22Rv1 (cell line): ENCODE measurements at regions not wholly inside any gene's neighbourhood (a gene's known extent, or its start where the extent isn't known, plus 50 kb on each side); places are given as distances from the start of the nearest gene placed in this dataset.

Source experiments
- H3K27ac ChIP-seq: fragments of 450-650 bp; 2 replicates; pipeline ENCODE4 v1.5.1; 2017
- CTCF ChIP-seq: fragments of 450-650 bp; IDR thresholded peaks from 2 replicates; pipeline ENCODE4 v1.5.1; 2017; ENCODE audit warnings: mild to moderate bottlenecking
- ZFX ChIP-seq: fragments of 450-650 bp; IDR thresholded peaks from 2 replicates; pipeline ENCODE4 v1.6.1; 2017; ENCODE audit warnings: antibody characterized with exemption, borderline replicate concordance

- TF ChIP-seq CTCF: no peak
- no peak for TF ChIP-seq ZFX
- H3K27ac ChIP-seq: no peak overlapping the region
Observed at GRCh38 chr10:47053081-47053798, 142.0 kb downstream of the PTPN20 start.

- no peak for TF ChIP-seq CTCF
- TF ChIP-seq ZFX: no peak
- H3K27ac ChIP-seq: no peak overlapping the region
Observed at GRCh38 chr10:47054974-47055373, 143.7 kb downstream of the PTPN20 start.

GRCh38 chr10:47055386-47056246, 144.4 kb downstream of the PTPN20 start:
- TF ChIP-seq ZFX (no peak), CTCF (no peak)
- H3K27ac ChIP-seq: no peak overlapping the region

GRCh38 chr10:47056247-47056510, 145.0 kb downstream of the PTPN20 start:
- no peak for TF ChIP-seq ZFX
- TF ChIP-seq CTCF: no peak
- H3K27ac ChIP-seq: no peak overlapping the region

GRCh38 chr10:47057471-47057870, 146.2 kb downstream of the PTPN20 start:
- no peak overlapping the region for H3K27ac ChIP-seq
- TF ChIP-seq ZFX (no peak), CTCF (no peak)

- TF ChIP-seq ZFX (no peak), CTCF (no peak)
- no peak overlapping the region for H3K27ac ChIP-seq
Observed at GRCh38 chr10:47058032-47058702, 146.9 kb downstream of the PTPN20 start.
